Mucosa of rectum (tissue), 2 donors: ENCODE measurements at regions not wholly inside any gene's neighbourhood (a gene's known extent, or its start where the extent isn't known, plus 50 kb on each side); places are given as distances from the start of the nearest gene placed in this dataset.
"Not testable (repeated sequence)": the region's sequence is repeated elsewhere in the genome, so short reads cannot be mapped to it uniquely, and the experiment has no call there.

Source experiments
- H3K27ac ChIP-seq, 2 donors: one replicate each; pipeline ENCODE4 v1.7.0; 2013; ENCODE audit warnings: inconsistent platforms in 2 of 2, low read depth in 2 of 2, low read length in 2 of 2
- H3K27me3 ChIP-seq, 2 donors: one replicate each; pipeline ENCODE4 v1.7.0; 2013; ENCODE audit warnings: low read length in 2 of 2; ENCODE audit not compliant: control insufficient read depth in 2 of 2, insufficient read depth in 2 of 2
- H3K36me3 ChIP-seq, 2 donors: one replicate each; pipeline ENCODE4 v1.7.0; 2013; ENCODE audit warnings: low read length in 2 of 2; ENCODE audit not compliant: control insufficient read depth in 2 of 2, insufficient read depth in 2 of 2
- H3K4me1 ChIP-seq, 2 donors: one replicate each; pipeline ENCODE4 v1.7.0; 2013; ENCODE audit warnings: low read length in 2 of 2, mild to moderate bottlenecking in 1 of 2; ENCODE audit not compliant: control insufficient read depth in 2 of 2, insufficient read depth in 2 of 2
- H3K4me3 ChIP-seq, 2 donors: one replicate each; pipeline ENCODE4 v1.7.0; 2013; ENCODE audit warnings: low read length in 2 of 2
- H3K9ac ChIP-seq, 2 donors: one replicate each; pipeline ENCODE4 v1.7.0; 2013; ENCODE audit warnings: low read length in 2 of 2, low read depth in 1 of 2, mild to moderate bottlenecking in 1 of 2
- H3K9me3 ChIP-seq, 2 donors: one replicate each; pipeline ENCODE4 v1.7.0; 2013; ENCODE audit warnings: low read length in 2 of 2; ENCODE audit not compliant: control insufficient read depth in 2 of 2
- donor health status: healthy.
- donor health status: Normal muscosa, but diverticular disease.

DNA sequence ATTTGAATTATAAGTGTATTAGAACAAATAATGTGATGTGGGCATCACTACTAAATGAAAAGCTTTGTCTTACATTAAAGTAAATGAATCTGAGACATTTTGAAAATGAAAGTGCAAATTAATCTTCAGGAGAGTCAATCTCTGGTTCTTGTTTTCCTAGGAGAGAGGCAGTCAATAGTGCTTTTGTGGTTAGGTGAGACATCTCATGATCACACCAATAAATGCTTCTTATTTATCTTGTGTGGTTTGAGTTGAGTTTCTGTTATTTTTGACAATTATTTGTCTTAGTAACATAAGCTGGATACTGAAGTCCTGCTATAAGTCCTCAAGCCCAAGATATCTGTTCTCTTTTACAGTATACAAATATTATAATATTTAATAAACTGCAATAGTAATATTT, 1378.0 kb upstream of the PCDH9 start:
- Histone ChIP-seq H3K9me3 (no peaks in the 10 kb centered on the region), H3K27ac (no peak overlapping the region), H3K4me1 (no peaks in the 10 kb centered on the region), H3K9ac (no peak overlapping the region), H3K36me3 (no peaks in the 10 kb centered on the region), H3K4me3 (no peak overlapping the region), H3K27me3 (no peaks in the 10 kb centered on the region)

DNA sequence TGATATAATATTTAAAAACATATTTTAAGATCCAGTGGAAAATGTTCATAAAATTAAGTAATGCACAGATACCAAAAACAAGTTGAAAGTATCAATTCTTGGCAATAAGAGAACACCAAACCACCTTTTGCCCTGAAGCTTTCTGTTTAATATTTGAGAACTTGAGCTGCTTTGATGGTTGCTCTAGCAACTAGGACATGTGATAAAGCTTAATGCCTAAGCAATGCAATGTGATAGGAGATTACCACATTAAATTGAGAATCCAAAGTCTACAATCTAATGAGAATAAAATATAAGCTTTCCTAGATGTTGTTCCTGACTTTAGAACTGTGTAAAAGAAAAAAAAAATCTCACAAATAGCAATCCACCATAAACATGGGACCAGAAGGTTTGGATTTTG, 1367.5 kb upstream of the PCDH9 start:
- Histone ChIP-seq H3K9ac (no peak overlapping the region), H3K4me3 (no peak overlapping the region), H3K9me3 (no peaks in the 10 kb centered on the region), H3K27me3 (no peaks in the 10 kb centered on the region), H3K27ac (no peak overlapping the region), H3K4me1 (no peaks in the 10 kb centered on the region), H3K36me3 (no peaks in the 10 kb centered on the region)

DNA sequence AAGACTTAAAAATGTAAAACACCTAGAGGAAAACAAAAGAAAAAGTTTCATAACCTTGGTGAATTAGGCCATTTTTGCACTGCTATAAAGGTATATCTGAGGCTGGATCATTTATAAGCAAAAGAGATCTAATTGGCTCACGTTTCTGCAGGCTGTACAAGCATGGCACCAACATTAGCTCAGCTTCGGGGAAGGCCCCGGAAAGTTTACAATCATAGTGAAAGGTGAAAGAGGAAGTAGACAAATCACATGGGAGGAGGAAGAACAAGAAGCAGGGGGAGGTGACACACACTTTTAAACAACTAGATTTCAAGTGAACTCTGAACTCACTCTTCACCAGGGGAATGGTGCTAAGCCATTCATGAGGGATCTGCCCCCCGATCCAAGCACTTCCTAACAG, 1358.5 kb upstream of the PCDH9 start:
- H3K36me3 ChIP-seq, result no peaks in the 10 kb centered on the region
- H3K27me3 ChIP-seq, result no peaks in the 10 kb centered on the region
- H3K4me1 ChIP-seq, result no peaks in the 10 kb centered on the region
- no peaks in the 10 kb centered on the region for H3K9me3 ChIP-seq
- no peak overlapping the region for H3K4me3 ChIP-seq
- no peak overlapping the region for H3K27ac ChIP-seq
- no peak overlapping the region for H3K9ac ChIP-seq

DNA sequence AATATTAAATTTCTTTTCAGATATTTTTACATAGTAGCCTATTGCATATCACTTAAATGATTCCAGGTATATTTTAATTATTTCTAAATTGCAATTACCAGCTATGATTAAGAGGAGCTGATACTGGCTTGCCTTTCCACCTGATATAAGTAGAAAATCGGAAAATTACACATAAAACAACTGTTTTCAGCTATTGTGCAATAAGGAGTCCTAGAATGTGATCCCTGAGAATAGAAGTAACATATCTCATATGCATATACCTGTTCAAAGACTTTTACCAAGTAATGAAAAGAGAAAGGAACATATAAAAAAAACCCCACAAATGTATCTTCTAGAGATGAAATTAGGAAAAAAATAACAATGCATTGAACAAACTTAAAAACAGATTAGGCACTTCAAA, 1354.6 kb upstream of the PCDH9 start:
- Histone ChIP-seq H3K27ac (no peak overlapping the region), H3K36me3 (no peaks in the 10 kb centered on the region), H3K27me3 (no peaks in the 10 kb centered on the region), H3K4me1 (no peaks in the 10 kb centered on the region), H3K9me3 (no peaks in the 10 kb centered on the region), H3K9ac (no peak overlapping the region), H3K4me3 (no peak overlapping the region)

DNA sequence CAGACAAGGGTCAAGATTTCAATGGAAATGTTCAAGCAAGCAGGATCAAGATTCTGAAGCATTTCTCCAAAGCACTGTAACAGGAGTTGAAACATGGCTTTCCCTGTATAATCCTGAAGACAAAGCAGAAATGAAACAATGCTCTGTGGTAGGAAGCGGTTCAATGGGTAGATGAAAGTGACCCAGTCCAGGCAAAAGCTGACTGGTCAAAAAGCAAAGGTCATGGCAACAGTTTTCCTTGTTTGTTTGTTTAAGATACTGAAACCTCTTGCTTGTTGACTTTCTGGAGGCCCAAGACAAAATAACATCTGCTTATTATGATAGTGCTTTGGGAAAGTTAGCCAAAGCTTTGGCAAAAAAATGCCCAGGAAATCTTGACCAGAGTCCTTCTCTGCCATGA, 1343.9 kb upstream of the PCDH9 start:
- no peaks in the 10 kb centered on the region for H3K27me3 ChIP-seq
- H3K4me3 ChIP-seq, result no peak overlapping the region
- no peak overlapping the region for H3K27ac ChIP-seq
- H3K36me3 ChIP-seq, result no peaks in the 10 kb centered on the region
- no peaks in the 10 kb centered on the region for H3K4me1 ChIP-seq
- H3K9me3 ChIP-seq, result no peaks in the 10 kb centered on the region
- no peak overlapping the region for H3K9ac ChIP-seq

DNA sequence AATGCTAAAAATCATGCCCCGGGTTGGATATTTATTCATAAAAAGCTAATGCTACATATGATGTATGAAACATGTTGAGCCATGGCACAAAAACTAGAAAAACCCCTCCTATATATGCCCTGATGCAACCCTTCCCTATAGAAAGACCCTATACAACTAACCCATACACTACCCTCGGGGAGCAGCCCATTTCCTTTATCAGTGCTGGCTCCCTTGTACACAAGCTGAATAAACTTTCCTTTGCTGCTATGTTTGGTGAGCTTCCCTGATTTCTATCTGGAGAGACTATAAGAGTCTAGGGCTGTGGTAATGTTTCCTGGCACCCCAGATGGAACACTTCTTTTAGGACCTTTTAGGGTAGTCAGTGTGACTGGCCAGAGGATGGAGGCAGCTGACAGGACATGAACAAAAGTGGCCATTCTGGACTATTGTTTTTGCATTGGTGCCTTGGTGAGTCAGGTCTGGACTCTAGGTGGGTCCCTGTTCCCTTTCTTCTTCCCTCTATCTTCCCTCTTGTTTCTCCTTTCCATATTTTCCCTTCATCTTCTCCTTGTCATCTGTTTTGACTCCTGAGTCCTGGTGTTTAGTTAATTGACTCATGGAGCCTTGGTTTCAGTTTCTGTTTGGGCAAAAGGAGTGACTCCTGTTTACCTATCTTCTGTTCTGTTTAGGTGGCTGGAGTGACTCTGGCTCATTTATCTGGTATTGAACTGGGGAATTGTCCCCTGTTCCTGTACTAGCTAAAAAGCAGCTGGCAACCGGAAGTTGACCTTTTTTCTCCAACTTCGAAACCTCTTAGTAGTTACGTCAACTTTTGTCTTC, 1321.8 kb upstream of the PCDH9 start:
- no peak overlapping the region for H3K9ac ChIP-seq
- no peak overlapping the region for H3K4me3 ChIP-seq
- no peaks in the 10 kb centered on the region for H3K27me3 ChIP-seq
- no peaks in the 10 kb centered on the region for H3K36me3 ChIP-seq
- no peak overlapping the region for H3K27ac ChIP-seq
- H3K4me1 ChIP-seq, result no peaks in the 10 kb centered on the region
- H3K9me3 ChIP-seq, result no peaks in the 10 kb centered on the region

DNA sequence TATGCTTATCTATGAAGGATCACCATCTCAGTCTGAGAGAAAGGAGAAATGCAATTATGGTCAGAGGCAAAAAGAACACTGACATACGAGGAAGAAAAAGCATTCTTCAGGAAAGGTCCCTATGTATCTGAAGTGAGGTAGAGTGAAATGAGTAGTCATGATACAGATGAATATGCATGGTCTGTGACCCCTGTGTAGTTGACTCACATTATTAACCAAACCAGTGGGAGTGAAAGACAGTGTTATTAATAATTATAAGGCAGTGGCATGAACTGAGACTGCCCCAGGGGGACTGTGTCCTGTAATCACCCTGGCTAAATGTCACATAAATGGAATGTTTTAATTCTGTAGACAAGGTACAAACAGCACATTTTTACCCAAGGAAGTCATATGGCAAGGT, 1320.2 kb upstream of the PCDH9 start:
- Histone ChIP-seq H3K27ac (no peak overlapping the region), H3K9me3 (no peaks in the 10 kb centered on the region), H3K9ac (no peak overlapping the region), H3K36me3 (no peaks in the 10 kb centered on the region), H3K4me3 (no peak overlapping the region), H3K27me3 (no peaks in the 10 kb centered on the region), H3K4me1 (no peaks in the 10 kb centered on the region)

DNA sequence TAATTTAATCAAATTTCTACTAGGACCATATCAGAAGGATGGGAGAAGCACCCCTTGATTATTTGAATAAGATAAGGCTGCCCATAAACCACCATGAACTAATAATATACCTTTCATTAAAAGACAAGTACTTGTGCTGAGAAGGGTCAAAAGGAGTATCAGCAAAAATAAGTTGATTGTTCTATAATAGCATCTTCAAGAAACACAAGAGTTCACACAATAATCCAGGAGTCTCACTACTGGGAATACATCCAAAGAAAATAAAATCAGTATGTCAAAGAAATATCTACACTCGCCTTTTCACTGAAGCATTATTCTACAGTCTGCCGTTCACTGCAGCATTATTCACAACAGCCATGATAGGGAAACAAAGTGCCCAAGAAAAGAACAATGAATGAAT, 1310.1 kb upstream of the PCDH9 start:
- no peak overlapping the region for H3K4me3 ChIP-seq
- H3K9ac ChIP-seq, result no peak overlapping the region
- no peaks in the 10 kb centered on the region for H3K27me3 ChIP-seq
- no peak overlapping the region for H3K27ac ChIP-seq
- H3K9me3 ChIP-seq, result no peaks in the 10 kb centered on the region
- no peaks in the 10 kb centered on the region for H3K36me3 ChIP-seq
- H3K4me1 ChIP-seq, result no peaks in the 10 kb centered on the region

DNA sequence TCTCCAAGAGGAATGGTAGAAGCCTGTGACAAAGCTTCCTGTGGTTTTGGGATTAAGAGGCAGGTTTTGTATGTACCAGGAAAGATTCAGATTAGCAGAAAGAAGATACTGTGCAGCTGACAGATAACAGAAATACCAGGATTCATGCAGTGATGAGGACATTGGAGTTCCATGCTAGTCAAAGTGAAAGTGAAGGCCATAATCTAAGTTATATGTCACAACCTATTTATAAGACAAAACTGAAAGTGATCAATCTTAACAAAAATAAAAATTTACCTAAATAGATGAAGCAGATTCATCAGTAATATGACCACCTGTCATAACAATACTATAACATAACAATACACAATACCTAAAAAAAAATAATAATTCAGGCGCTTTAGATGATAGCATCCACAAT, 1305.2 kb upstream of the PCDH9 start:
- Histone ChIP-seq H3K9ac (no peak overlapping the region), H3K9me3 (no peaks in the 10 kb centered on the region), H3K36me3 (no peaks in the 10 kb centered on the region), H3K4me3 (no peak overlapping the region), H3K27ac (no peak overlapping the region), H3K27me3 (no peaks in the 10 kb centered on the region), H3K4me1 (no peaks in the 10 kb centered on the region)

DNA sequence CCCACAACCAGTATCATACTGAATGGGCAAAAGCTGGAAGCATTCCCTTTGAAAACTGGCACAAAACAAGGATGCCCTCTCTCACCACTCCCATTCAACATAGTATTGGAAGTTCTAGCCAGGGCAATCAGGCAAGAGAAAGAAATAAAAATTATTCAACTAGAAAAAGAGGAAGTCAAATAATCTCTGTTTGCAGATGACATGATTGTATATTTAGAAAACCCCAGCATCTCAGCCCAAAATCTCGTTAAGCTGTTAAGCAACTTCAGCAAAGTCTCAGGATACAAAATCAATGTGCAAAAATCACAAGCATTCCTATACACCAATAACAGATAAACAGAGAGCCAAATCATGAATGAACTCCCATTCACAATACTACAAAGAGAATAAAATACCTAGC, 1297.0 kb upstream of the PCDH9 start:
- H3K9me3 ChIP-seq, H3K4me3 ChIP-seq, H3K9ac ChIP-seq, H3K27ac ChIP-seq, H3K36me3 ChIP-seq, H3K27me3 ChIP-seq, H3K4me1 ChIP-seq: not testable (repeated sequence)
